T-helper 2 cell (primary cell): ENCODE measurements at regions not wholly inside any gene's neighbourhood (a gene's known extent, or its start where the extent isn't known, plus 50 kb on each side); places are given as distances from the start of the nearest gene placed in this dataset.

Source experiments
- DNase-seq, 5 experiments: peaks; one replicate each; pipeline versions ENCODE4 v3.0.0 to v3.0.0-alpha.2; 2012 to 2022

- no peak for DNase-seq
Measured at GRCh38 chr2:898319-898718, 52.3 kb upstream of the SNTG2 start.

GRCh38 chr2:897091-897490, 53.6 kb upstream of the SNTG2 start:
- DNase-seq = no peak

- no peak for DNase-seq
Measured at GRCh38 chr2:893311-893710, 57.3 kb upstream of the SNTG2 start.

GRCh38 chr2:892892-893291, 57.8 kb upstream of the SNTG2 start:
- DNase-seq = no peak

- DNase-seq = no peak
Measured at GRCh38 chr2:892401-892800, 58.2 kb upstream of the SNTG2 start.

- DNase-seq = no peak
Measured at GRCh38 chr2:891734-892133, 58.9 kb upstream of the SNTG2 start.

GRCh38 chr2:890791-891190, 59.9 kb upstream of the SNTG2 start:
- no peak for DNase-seq

GRCh38 chr2:890214-890613, 60.4 kb upstream of the SNTG2 start:
- DNase-seq = no peak

- no peak for DNase-seq
Measured at GRCh38 chr2:888906-889566, 61.6 kb upstream of the SNTG2 start.

GRCh38 chr2:888211-888801, 62.3 kb upstream of the SNTG2 start:
- no peak for DNase-seq

- no peak for DNase-seq
Measured at GRCh38 chr2:887639-888038, 63.0 kb upstream of the SNTG2 start.

GRCh38 chr2:886072-887022, 64.3 kb upstream of the SNTG2 start:
- DNase-seq = no peak

GRCh38 chr2:885230-886071, 65.2 kb upstream of the SNTG2 start:
- DNase-seq = no peak

GRCh38 chr2:883803-884748, 66.6 kb upstream of the SNTG2 start:
- DNase-seq = no peak

GRCh38 chr2:883260-883802, 67.3 kb upstream of the SNTG2 start:
- no peak for DNase-seq

GRCh38 chr2:881204-881918, 69.3 kb upstream of the SNTG2 start:
- DNase-seq = no peak

GRCh38 chr2:880201-880970, 70.3 kb upstream of the SNTG2 start:
- DNase-seq = no peak

GRCh38 chr2:879540-879939, 71.1 kb upstream of the SNTG2 start:
- no peak for DNase-seq

GRCh38 chr2:878245-878930, 72.3 kb upstream of the SNTG2 start:
- no peak for DNase-seq
